IMR-90 (cell line): ENCODE measurements at regions not wholly inside any gene's neighbourhood (a gene's known extent, or its start where the extent isn't known, plus 50 kb on each side); places are given as distances from the start of the nearest gene placed in this dataset.

Experiments used
- ATAC-seq: fragments of 200-7000 bp; cut with Tn5 transposase; 2 replicates; pipeline ENCODE4 v1.9.1; 2020; ENCODE audit warnings: low read depth, mild to moderate bottlenecking, moderate library complexity
- BruUV-seq: library from RNA; stranded (reverse); fragments of 400-500 nt; replicated peaks from 2 replicates; lab custom pipeline; 2021; lab: Mats Ljungman, UMichigan
- CTCF ChIA-PET: fragments of 300-600 bp; formaldehyde crosslinking; extraction: SDS; loops from one replicate; lab custom pipeline; 2021; ENCODE audit warnings: antibody characterized with exemption; lab: Yijun Ruan, JAX
- POLR2A ChIA-PET: fragments of 300-600 bp; sonication (Branson Sonifier 250); formaldehyde crosslinking; loops from one replicate; lab custom pipeline; 2022; ENCODE audit warnings: antibody characterized with exemption; ENCODE audit not compliant: unreplicated experiment; lab: Charles Lee
- DNase-seq: peaks from one replicate; pipeline ENCODE4 v3.0.0; 2013
- H2AFZ ChIP-seq: replicated peaks from 2 replicates; pipeline ENCODE3; 2013; ENCODE audit warnings: low read length, mild to moderate bottlenecking; ENCODE audit not compliant: poor library complexity
- H2AK5ac ChIP-seq: 2 replicates; pipeline ENCODE4 v1.6.1; 2013; ENCODE audit warnings: low read depth, low read length, inconsistent platforms
- H2AK9ac ChIP-seq: replicated peaks from 2 replicates; pipeline ENCODE3; 2013; ENCODE audit warnings: mild to moderate bottlenecking, low read depth, low read length, moderate library complexity; ENCODE audit not compliant: poor library complexity
- H2BK120ac ChIP-seq: 2 replicates; pipeline ENCODE4 v1.6.1; 2013; ENCODE audit warnings: low read depth, low read length, inconsistent platforms
- H2BK15ac ChIP-seq: 3 replicates; pipeline ENCODE4 v1.6.1; 2013; ENCODE audit warnings: low read depth, low read length, inconsistent platforms
- H2BK20ac ChIP-seq: 2 replicates; pipeline ENCODE4 v1.6.1; 2013; ENCODE audit warnings: low read depth, mild to moderate bottlenecking, inconsistent platforms, low read length, moderate library complexity
- H2BK5ac ChIP-seq: 2 replicates; pipeline ENCODE4 v1.6.1; 2013; ENCODE audit warnings: mild to moderate bottlenecking, low read depth, low read length, inconsistent platforms; ENCODE audit not compliant: poor library complexity, severe bottlenecking
- H3K14ac ChIP-seq: replicated peaks from 2 replicates; pipeline ENCODE4 v1.6.1; 2013; ENCODE audit warnings: low read depth, low read length, inconsistent platforms
- H3K18ac ChIP-seq: 2 replicates; pipeline ENCODE4 v1.6.1; 2013; ENCODE audit warnings: low read depth, low read length, control low read depth
- H3K23ac ChIP-seq: 2 replicates; pipeline ENCODE4 v1.6.1; 2013; ENCODE audit warnings: low read depth, low read length, inconsistent platforms
- H3K27ac ChIP-seq: 2 replicates; pipeline ENCODE4 v1.5.1; 2013; ENCODE audit warnings: mild to moderate bottlenecking, control low read depth, low read length; ENCODE audit not compliant: insufficient read depth
- H3K27me3 ChIP-seq: 2 replicates; pipeline ENCODE4 v1.6.1; 2013; ENCODE audit warnings: low read length; ENCODE audit not compliant: control insufficient read depth, insufficient read depth
- H3K36me3 ChIP-seq: 2 replicates; pipeline ENCODE4 v1.6.1; 2013; ENCODE audit warnings: low read length, mixed read lengths; ENCODE audit not compliant: control insufficient read depth, insufficient read depth
- H3K4ac ChIP-seq: 2 replicates; pipeline ENCODE4 v1.6.1; 2013; ENCODE audit warnings: low read depth, low read length, inconsistent platforms
- H3K4me1 ChIP-seq: 2 replicates; pipeline ENCODE4 v1.6.1; 2013; ENCODE audit warnings: low read length, mixed read lengths; ENCODE audit not compliant: control insufficient read depth, insufficient read depth
- H3K4me2 ChIP-seq: 2 replicates; pipeline ENCODE4 v1.6.1; 2013; ENCODE audit warnings: low read depth, mild to moderate bottlenecking, control low read depth, low read length, moderate library complexity
- H3K4me3 ChIP-seq: 2 replicates; pipeline ENCODE4 v1.5.1; 2013; ENCODE audit warnings: low read depth, mild to moderate bottlenecking, control low read depth, low read length, moderate library complexity; ENCODE audit not compliant: insufficient read depth
- H3K56ac ChIP-seq: 2 replicates; pipeline ENCODE4 v1.6.1; 2013; ENCODE audit warnings: low read length, inconsistent platforms; ENCODE audit not compliant: insufficient read depth; ENCODE audit errors: extremely low read depth
- H3K79me1 ChIP-seq, 2 experiments: 2 replicates each; pipeline ENCODE4 v1.6.1; 2013; ENCODE audit warnings: low read length in 2 of 2, inconsistent platforms in 1 of 2, low read depth in 1 of 2
- H3K9ac ChIP-seq: 2 replicates; pipeline ENCODE4 v1.6.1; 2013; ENCODE audit warnings: low read depth, low read length, control low read depth
- H3K9me1 ChIP-seq: 2 replicates; pipeline ENCODE4 v1.6.1; 2013; ENCODE audit warnings: low read length, inconsistent platforms; ENCODE audit not compliant: insufficient read depth
- H3K9me3 ChIP-seq: 2 replicates; pipeline ENCODE4 v1.6.1; 2013; ENCODE audit warnings: low read length; ENCODE audit not compliant: control insufficient read depth, insufficient read depth
- H4K20me1 ChIP-seq: 2 replicates; pipeline ENCODE4 v1.6.1; 2013; ENCODE audit warnings: low read length, inconsistent platforms; ENCODE audit not compliant: insufficient read depth
- H4K5ac ChIP-seq: 2 replicates; pipeline ENCODE4 v1.6.1; 2013; ENCODE audit warnings: mild to moderate bottlenecking, low read depth, low read length, control low read depth
- H4K8ac ChIP-seq, 2 experiments: 2 replicates each; pipeline ENCODE4 v1.6.1; 2013; ENCODE audit warnings: low read depth in 2 of 2, low read length in 2 of 2, control low read depth in 1 of 2, inconsistent platforms in 1 of 2
- H4K91ac ChIP-seq: 2 replicates; pipeline ENCODE4 v1.6.1; 2013; ENCODE audit warnings: low read depth, low read length, inconsistent platforms; ENCODE audit not compliant: insufficient read depth
- BHLHE40 ChIP-seq: fragments of 150-350 bp; IDR thresholded peaks from 2 replicates; pipeline ENCODE4 v1.6.1; 2016; ENCODE audit warnings: mild to moderate bottlenecking, low read depth, low read length
- CEBPB ChIP-seq: IDR thresholded peaks from 2 replicates; pipeline ENCODE4 v1.6.1; 2012; ENCODE audit warnings: low read depth, low read length, improper control_type of control experiment
- CHD1 ChIP-seq: IDR thresholded peaks from 2 replicates; pipeline ENCODE4 v1.6.1; 2012; ENCODE audit warnings: low read depth, low read length, improper control_type of control experiment
- CTCF ChIP-seq: conservative IDR thresholded peaks from 2 replicates; pipeline ENCODE4 v1.5.1; 2012; ENCODE audit warnings: mild to moderate bottlenecking, low read depth, low read length, improper control_type of control experiment
- ELK1 ChIP-seq: fragments of 150-350 bp; IDR thresholded peaks from 2 replicates; pipeline ENCODE4 v1.6.1; 2016; ENCODE audit warnings: low read depth, mild to moderate bottlenecking, low read length, moderate library complexity, borderline replicate concordance
- FOS ChIP-seq: fragments of 150-350 bp; IDR thresholded peaks from 2 replicates; pipeline ENCODE4 v1.6.1; 2016; ENCODE audit warnings: low read depth, low read length
- MAFK ChIP-seq: IDR thresholded peaks from 2 replicates; pipeline ENCODE4 v1.6.1; 2012; ENCODE audit warnings: low read depth, low read length, improper control_type of control experiment
- MAZ ChIP-seq: IDR thresholded peaks from 2 replicates; pipeline ENCODE4 v1.6.1; 2012; ENCODE audit warnings: low read depth, mild to moderate bottlenecking, low read length, improper control_type of control experiment, moderate library complexity, borderline replicate concordance
- MXI1 ChIP-seq: IDR thresholded peaks from 2 replicates; pipeline ENCODE4 v1.6.1; 2012; ENCODE audit warnings: low read depth, mild to moderate bottlenecking, low read length, moderate library complexity, borderline replicate concordance
- NFE2L2 ChIP-seq: fragments of 150-350 bp; IDR thresholded peaks from 2 replicates; pipeline ENCODE4 v1.6.1; 2016; ENCODE audit warnings: low read depth, mild to moderate bottlenecking, low read length
- POLR2A ChIP-seq: IDR thresholded peaks from 2 replicates; pipeline ENCODE4 v1.6.1; 2012; ENCODE audit warnings: mild to moderate bottlenecking, low read depth, low read length
- RAD21 ChIP-seq: IDR thresholded peaks from 2 replicates; pipeline ENCODE4 v1.6.1; 2012; ENCODE audit warnings: low read length, improper control_type of control experiment
- RCOR1 ChIP-seq: IDR thresholded peaks from 2 replicates; pipeline ENCODE4 v1.6.1; 2012; ENCODE audit warnings: mild to moderate bottlenecking, low read length, improper control_type of control experiment; ENCODE audit not compliant: insufficient replicate concordance
- RFX5 ChIP-seq: IDR thresholded peaks from 2 replicates; pipeline ENCODE4 v1.8.0; 2012; ENCODE audit warnings: low read depth, mild to moderate bottlenecking, low read length, moderate library complexity
- SMC3 ChIP-seq: fragments of 150-350 bp; IDR thresholded peaks from 2 replicates; pipeline ENCODE4 v1.6.1; 2016; ENCODE audit warnings: low read depth, mild to moderate bottlenecking, antibody characterized with exemption, low read length, moderate library complexity
- USF2 ChIP-seq: fragments of 150-350 bp; IDR thresholded peaks from 2 replicates; pipeline ENCODE4 v1.6.1; 2017; ENCODE audit warnings: mild to moderate bottlenecking, antibody characterized with exemption, low read length, low read depth
- WGBS, 2 experiments: methylation state at CpG; one replicate each; pipeline versions ENCODE4 v1.1.5 to v1.1.7; 2013; ENCODE audit warnings: missing lambda C conversion rate in 2 of 2; ENCODE audit not compliant: insufficient read length in 1 of 2; ENCODE audit errors: extremely low coverage in 2 of 2; 5-methylcytosine and 5-hydroxymethylcytosine counted together
- dilution Hi-C: fragments of 300-500 bp; cut with HindIII; formaldehyde crosslinking; loops from one replicate; pipeline ENCODE4 v1.14.3; 2018; ENCODE audit warnings: low sequenced_read_pairs; ENCODE audit not compliant: unreplicated experiment
- in situ Hi-C: fragments of 300-500 bp; cut with MboI; formaldehyde crosslinking; loops from 3 replicates; pipeline ENCODE4 v1.14.3; 2019; ENCODE audit warnings: low sequenced_read_pairs, inconsistent platforms, mixed read lengths
- intact Hi-C: fragments of 100-400 bp; cut with micrococcal nuclease; formaldehyde crosslinking; loops from 2 replicates; pipeline ENCODE4 v1.10.0; 2022

DNA sequence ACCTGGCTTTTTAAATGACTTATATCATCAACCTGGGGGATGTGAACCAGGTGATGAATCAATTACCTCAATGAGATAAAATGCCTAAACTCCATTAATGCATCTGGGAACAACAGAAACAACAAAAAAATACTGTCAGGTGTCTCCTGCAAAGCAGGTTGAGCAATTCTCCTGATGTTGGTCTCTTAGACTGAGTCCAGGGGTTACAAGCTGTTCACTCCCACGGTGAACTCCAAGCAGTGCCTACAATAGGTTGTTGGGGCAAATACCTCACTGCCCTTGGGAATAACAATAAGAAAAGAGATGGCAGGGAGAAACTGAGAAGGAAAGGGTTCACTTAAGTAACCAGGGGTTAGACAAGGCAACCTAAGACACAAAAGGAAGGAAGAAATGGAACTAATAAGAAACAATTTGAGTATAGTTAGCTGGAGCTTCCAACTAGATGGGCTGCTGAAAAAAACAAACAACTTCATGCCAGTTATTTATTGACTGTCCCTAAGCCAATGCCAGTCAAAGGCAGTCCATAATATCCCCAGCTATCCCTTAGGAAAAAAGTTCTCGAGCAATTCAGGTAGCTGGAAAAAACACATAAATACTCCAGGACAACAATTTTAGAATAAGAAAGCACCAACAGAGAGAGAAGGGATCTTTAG lies 97.6 kb upstream of the MAGI3 start:
- H3K4me2 ChIP-seq: no peak overlapping the region
- no peak overlapping the region for H3K4me3 ChIP-seq
- H3K27ac ChIP-seq: no peak overlapping the region
- TF ChIP-seq USF2 (no peak), BHLHE40 (no peak), CHD1 (no peak), FOS (no peak), RCOR1 (no peak), MAFK (no peak), RFX5 (no peak), CTCF (no peak), ELK1 (no peak), NFE2L2 (no peak), MXI1 (no peak), CEBPB (no peak), MAZ (no peak), RAD21 (no peak), POLR2A (no peak), SMC3 (no peak)
- no peaks in the 10 kb centered on the region for H4K20me1 ChIP-seq
- ATAC-seq (no peak), DNase-seq (no peak)
- H2BK5ac ChIP-seq: no peak overlapping the region
- no peak overlapping the region for H3K4ac ChIP-seq
- H3K36me3 ChIP-seq: no peaks in the 10 kb centered on the region
- no peaks in the 10 kb centered on the region for H3K79me1 ChIP-seq
- no peak overlapping the region for H2AK5ac ChIP-seq
- in situ Hi-C loops: no loop called here
- 60% methylated on average over 1 of the region's 2 CpGs; no CpG with 5 or more reads in 1 of the 2 experiments for WGBS, 2 experiments
- no peaks in the 10 kb centered on the region for H3K4me1 ChIP-seq
- H3K56ac ChIP-seq: no peak overlapping the region
- H4K8ac ChIP-seq: no peak overlapping the region
- no peak overlapping the region for H2BK120ac ChIP-seq
- no peak overlapping the region for H3K14ac ChIP-seq
- dilution Hi-C loops: no loop called here
- ChIA-PET CTCF (no interaction called here), POLR2A (no interaction called here)
- no peak overlapping the region for H2AK9ac ChIP-seq
- H4K5ac ChIP-seq: no peak overlapping the region
- no peak overlapping the region for H2AFZ ChIP-seq
- BruUV-seq: no TSS peak
- H3K9me1 ChIP-seq: no peaks in the 10 kb centered on the region
- H3K23ac ChIP-seq: no peak overlapping the region
- H3K27me3 ChIP-seq: peaks cover 4% of the 10 kb centered on the region
- H3K9ac ChIP-seq: no peak overlapping the region
- no peak overlapping the region for H2BK15ac ChIP-seq
- no peak overlapping the region for H4K91ac ChIP-seq
- intact Hi-C loops: no loop called here
- H3K18ac ChIP-seq: no peak overlapping the region
- H3K9me3 ChIP-seq: no peaks in the 10 kb centered on the region
- no peak overlapping the region for H2BK20ac ChIP-seq
